ENCODE measurements at regions not wholly inside any gene's neighbourhood (a gene's known extent, or its start where the extent isn't known, plus 50 kb on each side); places are given as distances from the start of the nearest gene placed in this dataset.

GRCh38 chr20:12698817-12699216, 310.0 kb upstream of the SPTLC3 start:
- Mint-ChIP-seq H3K9me3 (ENCODE audit: insufficient read depth) (peaks cover 3% of the 10 kb centered on the region), H3K4me1 (no peaks in the 10 kb centered on the region), H3K27ac (no peak overlapping the region), H3K27me3 (no peaks in the 10 kb centered on the region), H3K4me3 (no peak overlapping the region)
- H2AFZ ChIP-seq (ENCODE audit: insufficient read depth, low read depth, low read length, poor library complexity, severe bottlenecking) = no peak overlapping the region
- no peak overlapping the region for H3K4me2 ChIP-seq (replicated peaks; ENCODE audit: low read depth, low read length, poor library complexity, severe bottlenecking)
- TF ChIP-seq EZH2 (IDR thresholded peaks at IDR 0.05; ENCODE audit: borderline replicate concordance, insufficient read depth, low read depth, low read length, poor library complexity, severe bottlenecking) = no peak
- TF ChIP-seq, protein P1, sequence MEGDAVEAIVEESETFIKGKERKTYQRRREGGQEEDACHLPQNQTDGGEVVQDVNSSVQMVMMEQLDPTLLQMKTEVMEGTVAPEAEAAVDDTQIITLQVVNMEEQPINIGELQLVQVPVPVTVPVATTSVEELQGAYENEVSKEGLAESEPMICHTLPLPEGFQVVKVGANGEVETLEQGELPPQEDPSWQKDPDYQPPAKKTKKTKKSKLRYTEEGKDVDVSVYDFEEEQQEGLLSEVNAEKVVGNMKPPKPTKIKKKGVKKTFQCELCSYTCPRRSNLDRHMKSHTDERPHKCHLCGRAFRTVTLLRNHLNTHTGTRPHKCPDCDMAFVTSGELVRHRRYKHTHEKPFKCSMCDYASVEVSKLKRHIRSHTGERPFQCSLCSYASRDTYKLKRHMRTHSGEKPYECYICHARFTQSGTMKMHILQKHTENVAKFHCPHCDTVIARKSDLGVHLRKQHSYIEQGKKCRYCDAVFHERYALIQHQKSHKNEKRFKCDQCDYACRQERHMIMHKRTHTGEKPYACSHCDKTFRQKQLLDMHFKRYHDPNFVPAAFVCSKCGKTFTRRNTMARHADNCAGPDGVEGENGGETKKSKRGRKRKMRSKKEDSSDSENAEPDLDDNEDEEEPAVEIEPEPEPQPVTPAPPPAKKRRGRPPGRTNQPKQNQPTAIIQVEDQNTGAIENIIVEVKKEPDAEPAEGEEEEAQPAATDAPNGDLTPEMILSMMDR (IDR thresholded peaks at IDR 0.05) = no peak
- no peaks in the 10 kb centered on the region for H3K4me1 ChIP-seq (ENCODE audit: control insufficient read depth in 2 of 2, insufficient read depth in 2 of 2, low read length in 2 of 2)
- no peaks in the 10 kb centered on the region for H4K20me1 ChIP-seq (ENCODE audit: control insufficient read depth, insufficient read depth, low read length, poor library complexity, severe bottlenecking)
- ChIA-PET CTCF (no interaction called here), POLR2A (no interaction called here)
- H3K27me3 ChIP-seq (replicated peaks in 1 of 4; ENCODE audit: control extremely low read depth in 1 of 4, control insufficient read depth in 3 of 4, insufficient read depth in 4 of 4, low read length in 3 of 4) = no peaks in the 10 kb centered on the region
- no peak overlapping the region for H3K4me3 ChIP-seq (ENCODE audit: control extremely low read depth in 1 of 5, extremely low read depth in 1 of 5, insufficient read depth in 1 of 5, low read depth in 2 of 5, low read length in 4 of 5)
- no CpG with 5 or more reads among the region's 2 CpGs for WGBS (ENCODE audit: insufficient coverage)
- no peaks in the 10 kb centered on the region for H3K79me2 ChIP-seq (ENCODE audit: control insufficient read depth, insufficient read depth, low read length)
- H3K9me3 ChIP-seq (ENCODE audit: control extremely low read depth in 1 of 3, control insufficient read depth in 2 of 3, insufficient read depth in 1 of 3, low read length in 2 of 3) = no peaks in the 10 kb centered on the region
- no peaks in the 10 kb centered on the region for H3K36me3 ChIP-seq (replicated peaks in 1 of 2; ENCODE audit: control extremely low read depth in 1 of 2, control insufficient read depth in 1 of 2, extremely low read depth in 1 of 2, insufficient read depth in 2 of 2, low read length in 1 of 2)
- intact Hi-C loops (cut with micrococcal nuclease) = no loop called here
- ATAC-seq (ENCODE audit: low read depth) (no peak), DNase-seq (no peak)
- no peak overlapping the region for H3K27ac ChIP-seq (ENCODE audit: low read length in 2 of 2)
- no peak overlapping the region for H3K9ac ChIP-seq (ENCODE audit: low read length)

DNA sequence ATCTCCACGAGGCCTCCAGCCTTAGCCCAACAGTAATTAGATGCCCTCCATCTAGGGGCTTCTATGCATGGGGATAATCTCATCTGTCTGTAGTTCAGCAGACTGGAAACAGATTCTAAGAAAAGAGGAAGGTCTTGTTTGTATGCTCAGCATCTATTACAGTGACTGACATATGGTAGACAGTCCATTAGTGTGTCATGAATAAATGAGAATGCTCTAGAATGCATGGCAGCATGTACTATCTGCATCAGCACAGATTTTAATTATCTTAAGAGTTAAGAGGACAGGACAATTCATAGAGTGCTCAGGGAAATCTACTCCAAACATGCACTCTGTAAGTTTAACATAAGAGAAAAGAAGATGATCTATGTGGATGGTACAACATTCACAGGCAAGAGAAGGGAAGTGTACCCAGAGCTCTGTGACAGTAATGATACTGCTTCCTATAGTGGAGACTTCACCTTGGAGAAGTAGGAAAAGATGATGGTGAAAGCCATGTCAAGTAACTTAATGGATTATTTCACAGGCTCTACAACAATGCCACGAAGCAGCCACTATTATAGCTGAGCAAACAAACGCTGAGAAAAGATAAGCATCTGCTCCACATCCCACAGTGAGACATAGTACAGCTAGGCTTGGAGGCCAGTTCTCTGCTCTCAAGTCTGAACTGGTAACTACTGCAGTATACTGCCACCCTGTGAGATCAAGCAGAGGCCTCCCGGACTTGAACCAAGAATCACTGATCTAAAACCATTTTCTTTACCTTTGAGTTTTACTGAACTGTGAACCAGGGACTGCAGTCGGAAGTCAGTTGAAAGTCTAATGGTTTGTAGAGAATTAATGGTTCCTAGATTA, 309.2 kb upstream of the SPTLC3 start:
- no peaks in the 10 kb centered on the region for H4K20me1 ChIP-seq (ENCODE audit: control insufficient read depth, insufficient read depth, low read length, poor library complexity, severe bottlenecking)
- Mint-ChIP-seq H3K4me3 (no peak overlapping the region), H3K4me1 (no peaks in the 10 kb centered on the region), H3K27ac (no peak overlapping the region), H3K9me3 (ENCODE audit: insufficient read depth) (peaks cover 3% of the 10 kb centered on the region), H3K27me3 (no peaks in the 10 kb centered on the region)
- no peak overlapping the region for H3K27ac ChIP-seq (ENCODE audit: low read length in 2 of 2)
- no peak for ATAC-seq (ENCODE audit: low read depth)
- TF ChIP-seq EZH2 (IDR thresholded peaks at IDR 0.05; ENCODE audit: borderline replicate concordance, insufficient read depth, low read depth, low read length, poor library complexity, severe bottlenecking) = no peak
- TF ChIP-seq, protein P1 (IDR thresholded peaks at IDR 0.05) = no peak
- no peaks in the 10 kb centered on the region for H3K4me1 ChIP-seq (ENCODE audit: control insufficient read depth in 2 of 2, insufficient read depth in 2 of 2, low read length in 2 of 2)
- H3K9me3 ChIP-seq (ENCODE audit: control extremely low read depth in 1 of 3, control insufficient read depth in 2 of 3, insufficient read depth in 1 of 3, low read length in 2 of 3) = no peaks in the 10 kb centered on the region
- no peaks in the 10 kb centered on the region for H3K36me3 ChIP-seq (replicated peaks in 1 of 2; ENCODE audit: control extremely low read depth in 1 of 2, control insufficient read depth in 1 of 2, extremely low read depth in 1 of 2, insufficient read depth in 2 of 2, low read length in 1 of 2)
- no peak overlapping the region for H2AFZ ChIP-seq (ENCODE audit: insufficient read depth, low read depth, low read length, poor library complexity, severe bottlenecking)
- no peak for DNase-seq
- H3K4me2 ChIP-seq (replicated peaks; ENCODE audit: low read depth, low read length, poor library complexity, severe bottlenecking) = no peak overlapping the region
- WGBS (ENCODE audit: insufficient coverage) = 31% methylated on average over 3 of the region's 5 CpGs
- CTCF ChIA-PET = no interaction called here
- no peak overlapping the region for H3K9ac ChIP-seq (ENCODE audit: low read length)
- intact Hi-C loops (cut with micrococcal nuclease) = no loop called here
- POLR2A ChIA-PET = no interaction called here
- no peaks in the 10 kb centered on the region for H3K79me2 ChIP-seq (ENCODE audit: control insufficient read depth, insufficient read depth, low read length)
- H3K4me3 ChIP-seq (ENCODE audit: control extremely low read depth in 1 of 5, extremely low read depth in 1 of 5, insufficient read depth in 1 of 5, low read depth in 2 of 5, low read length in 4 of 5) = no peak overlapping the region
- no peaks in the 10 kb centered on the region for H3K27me3 ChIP-seq (replicated peaks in 1 of 4; ENCODE audit: control extremely low read depth in 1 of 4, control insufficient read depth in 3 of 4, insufficient read depth in 4 of 4, low read length in 3 of 4)

Measured in B cell (primary cell).